NCI-H226 (cell line): ENCODE measurements at regions not wholly inside any gene's neighbourhood (a gene's known extent, or its start where the extent isn't known, plus 50 kb on each side); places are given as distances from the start of the nearest gene placed in this dataset.
"Not testable (repeated sequence)": the region's sequence is repeated elsewhere in the genome, so short reads cannot be mapped to it uniquely, and the experiment has no call there.

ENCODE experiments used
- DNase-seq: peaks from one replicate; pipeline ENCODE4 v3.0.0-alpha.2; 2015

DNA sequence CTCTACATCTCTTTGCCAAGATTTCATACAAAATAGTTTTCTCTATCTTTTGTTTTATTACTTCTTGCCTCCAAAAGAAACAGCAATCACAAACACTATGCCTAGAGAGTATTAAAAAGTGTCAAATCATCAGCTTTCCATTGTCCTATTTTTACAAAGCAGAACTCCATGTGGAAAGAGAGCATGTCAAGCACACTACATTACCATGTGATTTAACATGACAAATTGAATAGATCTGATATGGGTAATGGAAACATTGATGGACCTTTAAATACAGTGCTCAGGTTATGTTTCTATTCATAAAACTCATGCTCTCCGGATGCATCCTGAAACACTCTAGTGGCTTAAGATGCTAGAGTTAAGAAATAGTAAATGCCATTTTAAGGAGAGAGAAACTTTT, 791.4 kb upstream of the CTNND2 start:
- no peak for DNase-seq

GRCh38 chr5:12691330-12691729, 787.1 kb upstream of the CTNND2 start:
- no peak for DNase-seq

DNA sequence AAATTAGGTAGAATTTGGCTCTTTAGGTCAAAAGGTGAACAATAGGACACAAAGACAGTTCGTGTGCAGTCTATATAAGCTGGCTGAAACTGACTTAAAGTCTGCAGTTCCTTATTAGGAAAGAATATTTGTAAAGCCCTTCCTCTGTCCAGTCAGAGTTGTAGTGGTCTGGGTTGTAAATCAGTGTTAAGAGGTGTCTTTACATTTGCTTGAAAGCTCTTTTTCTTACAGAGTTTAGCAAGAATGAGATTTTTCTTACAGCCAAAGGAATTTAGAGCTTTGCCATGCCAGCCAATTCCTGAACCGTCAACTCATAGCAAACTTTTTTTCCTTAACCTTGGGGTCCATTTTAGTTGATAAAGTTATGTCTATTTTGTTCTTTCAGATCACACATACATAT, 786.1 kb upstream of the CTNND2 start:
- no peak for DNase-seq

- DNase-seq = no peak
Observed at GRCh38 chr5:12683249-12683648, 779.0 kb upstream of the CTNND2 start.

DNA sequence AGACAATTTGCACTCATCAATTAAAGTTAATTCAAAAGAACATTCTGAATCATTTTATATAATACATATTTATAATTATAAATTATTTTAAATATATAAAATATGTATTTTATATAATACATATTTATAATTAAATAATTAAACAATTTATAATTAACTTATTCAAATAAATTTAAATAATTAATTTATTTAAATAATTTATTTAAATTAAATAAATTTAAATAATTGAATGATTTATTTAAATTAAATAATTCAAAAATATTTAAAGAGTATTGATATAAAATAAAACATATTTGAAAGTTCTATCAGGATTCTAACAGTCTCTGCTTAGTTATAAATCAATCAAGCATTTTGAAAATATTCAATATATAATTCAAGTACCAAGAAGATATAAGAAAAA, 775.5 kb upstream of the CTNND2 start:
- no peak for DNase-seq

DNA sequence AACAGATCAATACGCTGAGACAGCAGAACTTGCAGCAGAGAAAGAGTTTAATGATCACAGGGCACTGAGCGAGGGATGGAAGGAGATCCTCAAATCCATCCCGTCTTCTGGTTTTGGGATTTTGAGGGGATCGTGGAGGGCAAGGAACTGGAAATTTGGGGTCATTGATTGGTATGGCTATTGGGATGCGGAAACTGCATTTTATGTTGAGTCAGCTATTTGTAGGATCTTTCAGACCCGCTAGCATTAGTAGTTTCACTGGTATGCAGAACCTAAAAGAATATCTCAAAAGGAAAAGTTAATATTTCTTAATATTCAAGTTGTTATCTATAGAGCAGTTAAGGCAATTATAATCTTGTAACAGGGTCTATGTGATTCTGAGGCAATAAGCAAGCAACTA, 771.7 kb upstream of the CTNND2 start:
- DNase-seq = no peak

GRCh38 chr5:12672141-12672540, 767.9 kb upstream of the CTNND2 start:
- DNase-seq = no peak

DNA sequence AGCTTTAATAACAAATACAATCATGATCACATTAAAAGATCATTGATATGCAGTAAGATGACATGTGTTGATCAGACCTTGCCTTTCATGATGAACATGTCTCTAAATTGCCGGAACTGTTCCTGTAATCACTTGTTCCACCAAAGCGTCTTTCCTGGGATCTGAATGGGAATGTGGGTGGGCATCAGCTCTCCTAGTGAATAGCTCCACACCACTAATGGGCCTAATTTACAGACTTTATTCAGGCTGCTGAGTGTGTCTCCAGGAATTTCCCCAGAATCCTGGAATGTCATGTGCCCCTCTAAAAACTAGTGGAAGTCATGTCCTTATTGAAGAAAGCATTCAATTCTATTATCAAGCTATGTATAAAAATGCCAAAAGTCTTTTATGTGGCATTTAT, 765.1 kb upstream of the CTNND2 start:
- DNase-seq = no peak

- DNase-seq = no peak
Observed at GRCh38 chr5:12668564-12668963, 764.3 kb upstream of the CTNND2 start.

- DNase-seq = not testable (repeated sequence)
Observed at GRCh38 chr5:12667818-12668217, 763.6 kb upstream of the CTNND2 start.

GRCh38 chr5:12665772-12666171, 761.5 kb upstream of the CTNND2 start:
- not testable (repeated sequence) for DNase-seq

DNA sequence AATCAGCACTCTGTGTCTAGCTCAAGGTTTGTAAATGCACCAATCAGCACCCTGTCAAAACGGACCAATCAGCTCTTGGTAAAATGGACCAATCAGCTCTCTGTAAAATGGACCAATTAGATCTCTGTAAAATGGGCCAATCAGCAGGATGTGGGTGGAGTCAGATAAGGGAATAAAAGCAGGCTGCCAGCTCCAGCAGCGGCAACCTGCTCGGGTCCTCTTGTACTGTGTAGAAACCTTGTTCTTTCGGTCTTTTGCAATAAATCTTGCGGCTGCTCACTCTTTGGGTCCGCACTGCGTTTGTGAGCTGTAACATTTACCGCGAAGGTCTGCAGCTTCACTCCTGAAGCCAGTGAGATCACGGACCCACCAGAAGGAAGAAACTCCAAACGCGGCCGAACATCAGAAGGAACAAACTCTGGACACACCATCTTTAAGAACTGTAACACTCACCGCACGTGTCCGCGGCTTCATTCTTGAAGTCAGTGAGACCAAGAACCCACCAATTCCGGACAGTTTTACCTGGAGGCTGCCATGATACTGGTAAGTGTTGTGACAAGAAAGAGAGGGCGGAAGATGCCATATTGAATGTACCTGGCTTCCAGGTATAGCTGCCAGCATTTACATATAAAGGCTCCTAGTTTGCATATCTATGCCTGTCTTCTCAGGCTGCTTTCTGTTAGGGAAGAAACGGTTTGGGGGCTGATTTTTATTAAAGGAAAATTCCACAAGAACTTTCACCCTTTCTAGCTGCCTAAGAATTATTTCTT, 758.5 kb upstream of the CTNND2 start:
- no peak for DNase-seq

DNA sequence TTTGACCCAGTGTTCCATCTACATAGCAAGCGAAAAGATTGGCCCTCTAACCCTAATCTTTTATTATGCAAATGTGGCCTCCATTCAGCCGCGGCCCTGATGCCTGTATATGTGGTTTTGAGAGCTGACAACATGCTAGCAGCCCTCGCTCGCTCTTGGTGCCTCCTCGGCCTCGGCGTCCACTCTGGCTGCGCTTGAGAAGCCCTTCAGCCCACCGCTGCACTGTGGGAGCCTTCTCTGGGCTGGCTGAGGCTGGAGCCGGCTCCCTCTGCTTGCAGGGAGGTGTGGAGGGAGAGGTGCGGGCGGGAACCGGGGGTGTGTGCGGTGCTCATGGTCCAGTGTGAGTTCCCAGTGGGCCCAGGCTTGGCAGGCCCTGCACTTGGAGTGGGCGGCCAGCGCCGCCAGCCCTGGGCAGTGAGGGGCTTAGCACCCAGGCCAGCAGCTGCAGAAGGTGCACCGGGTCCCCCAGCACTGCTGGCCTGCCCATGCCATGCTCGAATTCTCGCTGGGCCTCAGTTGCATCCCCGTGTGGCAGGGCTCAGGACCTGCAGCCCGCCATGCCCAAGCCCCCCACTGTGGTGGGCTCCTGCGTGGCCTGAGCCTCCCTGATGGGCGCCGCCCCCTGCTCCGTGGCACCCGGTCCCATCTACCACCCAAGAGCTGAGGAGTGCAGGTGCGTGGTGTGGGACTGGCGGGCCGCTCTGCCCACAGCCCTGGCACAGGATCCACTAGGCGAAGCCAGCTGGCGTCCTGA, 757.5 kb upstream of the CTNND2 start:
- DNase-seq = no peak

GRCh38 chr5:12660279-12661107, 756.2 kb upstream of the CTNND2 start:
- not testable (repeated sequence) for DNase-seq

DNA sequence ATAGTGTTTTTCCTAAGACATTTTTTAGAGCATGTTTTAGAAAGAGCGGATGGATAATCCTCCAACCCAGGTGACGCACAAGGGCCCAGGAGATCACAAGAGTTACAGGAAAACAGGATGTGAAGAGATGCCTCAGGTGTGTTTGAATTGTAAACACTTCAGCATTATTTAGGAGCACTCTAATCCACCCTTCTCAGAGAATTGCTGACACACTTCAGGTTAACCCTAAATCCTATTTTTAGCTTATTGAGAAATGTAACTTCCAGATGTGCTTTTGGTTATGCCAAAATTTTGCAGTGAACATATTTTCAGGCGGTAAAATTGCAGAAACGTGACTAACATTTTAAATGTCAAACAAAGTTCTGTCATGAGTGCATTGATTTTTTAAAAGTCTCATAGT, 755.4 kb upstream of the CTNND2 start:
- no peak for DNase-seq

DNA sequence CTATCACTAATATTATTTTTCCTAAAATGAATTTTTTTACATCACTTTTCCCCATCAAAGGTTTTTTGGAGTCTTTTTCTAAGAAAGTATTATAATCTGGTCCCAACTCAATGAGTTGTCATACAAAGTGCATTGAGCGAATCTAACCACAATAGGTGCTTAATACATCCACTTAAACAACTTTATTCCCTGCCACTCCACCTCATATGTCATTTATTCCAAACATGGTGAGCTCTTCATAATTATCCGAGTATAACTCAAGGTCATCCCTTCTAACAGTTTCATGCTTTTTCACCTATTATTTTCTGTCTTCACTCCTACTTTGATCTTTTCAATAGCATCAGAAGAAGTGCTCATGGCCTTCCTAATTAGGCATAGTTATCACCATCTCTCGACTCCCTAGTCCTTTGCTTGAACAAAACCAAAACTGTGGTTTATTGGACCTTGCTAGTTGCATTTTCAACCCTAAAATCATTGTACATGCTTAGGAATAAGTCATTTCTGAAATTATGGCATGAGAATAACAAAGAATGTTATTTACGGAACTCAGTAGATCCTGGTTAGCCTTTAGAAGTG, 754.7 kb upstream of the CTNND2 start:
- DNase-seq = no peak

GRCh38 chr5:12657914-12658474, 753.7 kb upstream of the CTNND2 start:
- not testable (repeated sequence) for DNase-seq

DNA sequence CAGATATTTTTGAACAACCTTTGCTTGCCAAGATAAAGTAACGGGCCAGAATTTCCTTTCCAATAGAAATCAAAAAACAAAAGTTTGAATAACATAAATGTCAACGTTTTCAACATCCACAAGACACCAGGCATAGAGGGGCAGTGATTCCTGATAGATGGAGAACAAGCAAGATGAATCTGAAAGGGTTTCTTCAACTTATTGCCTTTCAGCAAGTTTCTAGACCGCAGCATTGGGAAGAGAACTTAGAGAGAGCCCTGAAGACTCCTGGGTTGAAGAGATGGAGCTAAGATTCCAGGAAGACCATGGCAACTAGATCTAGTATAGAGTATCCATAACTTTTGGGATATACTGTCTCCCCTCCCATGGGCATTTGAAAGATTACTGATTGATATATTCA, 751.4 kb upstream of the CTNND2 start:
- DNase-seq = no peak

- no peak for DNase-seq
Observed at GRCh38 chr5:12652201-12652600, 748.0 kb upstream of the CTNND2 start.

GRCh38 chr5:12648558-12648957, 744.3 kb upstream of the CTNND2 start:
- no peak for DNase-seq

DNA sequence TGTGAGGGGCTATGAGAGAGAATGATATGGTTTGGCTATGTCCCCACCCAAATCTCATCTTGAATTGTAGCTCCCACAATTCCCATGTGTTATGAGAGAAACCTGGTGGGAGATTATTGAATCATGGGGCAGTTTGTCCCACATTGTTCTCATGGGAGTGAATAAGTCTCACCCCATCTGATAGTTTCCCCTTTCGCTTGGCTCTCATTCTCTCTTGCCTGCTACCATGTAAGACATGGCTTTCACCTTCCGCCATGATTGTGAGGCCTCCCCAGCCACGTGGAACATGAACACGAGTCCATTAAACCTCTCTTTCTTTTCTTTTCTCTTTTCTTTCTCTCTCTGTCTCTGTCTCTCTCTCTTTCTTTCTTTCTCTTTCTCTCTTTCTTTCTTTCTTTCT, 743.4 kb upstream of the CTNND2 start:
- no peak for DNase-seq

GRCh38 chr5:12645582-12645981, 741.3 kb upstream of the CTNND2 start:
- DNase-seq = no peak

GRCh38 chr5:12636209-12636608, 732.0 kb upstream of the CTNND2 start:
- no peak for DNase-seq
